HCT116 (cell line): ENCODE measurements at regions not wholly inside any gene's neighbourhood (a gene's known extent, or its start where the extent isn't known, plus 50 kb on each side); places are given as distances from the start of the nearest gene placed in this dataset.

Source experiments
- ATAC-seq: fragments of 200-7000 bp; cut with Tn5 transposase; 2 replicates; pipeline ENCODE4 v1.9.1; 2020; ENCODE audit warnings: mild to moderate bottlenecking, moderate library complexity
- BruUV-seq: library from RNA; stranded (reverse); fragments of 400-500 nt; replicated peaks from 2 replicates; lab custom pipeline; 2021; lab: Mats Ljungman, UMichigan
- CTCF ChIA-PET: fragments of 300-600 bp; sonication (Branson Sonifier 250); formaldehyde crosslinking; loops from one replicate; lab custom pipeline; 2021; ENCODE audit warnings: antibody characterized with exemption; lab: Charles Lee
- POLR2A ChIA-PET: fragments of 300-600, 350-600 bp; sonication (Branson Sonifier 250); formaldehyde crosslinking; loops from one replicate; lab custom pipeline; 2021; ENCODE audit warnings: antibody characterized with exemption; lab: Charles Lee
- RAD21 ChIA-PET, 2 experiments: fragments of 300-600 bp; sonication (Branson Sonifier 250); formaldehyde crosslinking; loops; one replicate each; lab custom pipeline; 2023; ENCODE audit warnings: low total read pairs in 2 of 2; ENCODE audit not compliant: uncharacterized antibody in 2 of 2, unreplicated experiment in 2 of 2, low non-redundant PET in 1 of 2; lab: Charles Lee
- DNase-seq: peaks from one replicate; pipeline ENCODE4 v3.0.0-alpha.2; 2010; ENCODE audit warnings: low read depth, low spot score
- H2AFZ ChIP-seq: fragments of 200-600 bp; shearing (Covaris generic), sonication (generic); 2 replicates; pipeline ENCODE4 v1.6.1; 2017; ENCODE audit warnings: low read depth, mixed run types, mixed read lengths, antibody characterized with exemption, low read length; ENCODE audit not compliant: poor library complexity, severe bottlenecking
- H3K27ac ChIP-seq: 2 replicates; pipeline ENCODE4 v1.5.1; 2012; ENCODE audit warnings: low read depth, low read length
- H3K27me3 ChIP-seq: fragments of 200-600 bp; sonication (generic); 2 replicates; pipeline ENCODE4 v1.6.1; 2016; ENCODE audit warnings: mixed run types, low read length, mixed read lengths; ENCODE audit not compliant: insufficient read depth
- H3K36me3 ChIP-seq, 2 experiments: fragments of 200-500 bp in 1 of 2; fragments of 200-600 bp in 1 of 2; sonication (Bioruptor generic) in 1 of 2; sonication (generic) in 1 of 2; 2 replicates each; pipeline versions ENCODE4 v1.5.1 to v1.6.1; 2014 to 2016; ENCODE audit warnings: low read length in 2 of 2, inconsistent platforms in 1 of 2, mixed read lengths in 1 of 2, mixed run types in 1 of 2; ENCODE audit not compliant: insufficient read depth in 2 of 2, control insufficient read depth in 1 of 2
- H3K4me1 ChIP-seq, 2 experiments: fragments of 200-600 bp in 1 of 2; sonication (generic) in 1 of 2; 2 replicates each; pipeline versions ENCODE4 v1.5.1 to v1.6.1; 2012 to 2017; ENCODE audit warnings: low read length in 2 of 2, inconsistent platforms in 1 of 2, mild to moderate bottlenecking in 1 of 2, mixed read lengths in 1 of 2, mixed run types in 1 of 2, moderate library complexity in 1 of 2; ENCODE audit not compliant: insufficient read depth in 2 of 2, control insufficient read depth in 1 of 2
- H3K4me2 ChIP-seq: fragments of 200-600 bp; sonication (generic); 2 replicates; pipeline ENCODE4 v1.6.1; 2017; ENCODE audit warnings: mixed run types, low read length, mixed read lengths
- H3K4me3 ChIP-seq, 2 experiments: fragments of 200-600 bp in 1 of 2; sonication (generic) in 1 of 2; replicated peaks in 1 of 2; 2 replicates each; pipeline ENCODE4 v1.5.1; 2011 to 2016; ENCODE audit warnings: low read length in 2 of 2, control low read depth in 1 of 2, low read depth in 1 of 2, mild to moderate bottlenecking in 1 of 2, mixed read lengths in 1 of 2, mixed run types in 1 of 2
- H3K79me2 ChIP-seq: fragments of 200-600 bp; sonication (generic); 2 replicates; pipeline ENCODE4 v1.6.1; 2017; ENCODE audit warnings: mild to moderate bottlenecking, mixed run types, low read length, moderate library complexity, mixed read lengths; ENCODE audit not compliant: insufficient read depth
- H3K9ac ChIP-seq: fragments of 200-600 bp; sonication (generic); 2 replicates; pipeline ENCODE4 v1.6.1; 2016; ENCODE audit warnings: low read length, mixed read lengths
- H3K9me2 ChIP-seq: fragments of 200-600 bp; sonication (generic), shearing (Covaris generic); 2 replicates; pipeline ENCODE4 v1.6.1; 2017; ENCODE audit warnings: mixed run types, mild to moderate bottlenecking, moderate library complexity; ENCODE audit not compliant: insufficient read depth
- H3K9me3 ChIP-seq, 2 experiments: fragments of 200-500 bp in 1 of 2; fragments of 200-600 bp in 1 of 2; sonication (Bioruptor generic) in 1 of 2; sonication (generic) in 1 of 2; 2 replicates each; pipeline ENCODE4 v1.6.1; 2014 to 2017; ENCODE audit warnings: low read length in 2 of 2, mixed read lengths in 2 of 2, inconsistent platforms in 1 of 2, low read depth in 1 of 2, mild to moderate bottlenecking in 1 of 2, mixed run types in 1 of 2, moderate library complexity in 1 of 2; ENCODE audit not compliant: control insufficient read depth in 1 of 2, insufficient read depth in 1 of 2
- H4K20me1 ChIP-seq: fragments of 200-600 bp; sonication (generic), shearing (Covaris generic); 2 replicates; pipeline ENCODE4 v1.6.1; 2017; ENCODE audit warnings: mixed run types, mild to moderate bottlenecking, moderate library complexity; ENCODE audit not compliant: insufficient read depth
- ATF3 ChIP-seq: IDR thresholded peaks from 2 replicates; pipeline ENCODE4 v1.6.1; 2012
- CBX3 ChIP-seq: IDR thresholded peaks from 2 replicates; pipeline ENCODE4 v1.6.1; 2012; ENCODE audit warnings: low read depth
- CEBPB ChIP-seq: IDR thresholded peaks from 2 replicates; pipeline ENCODE4 v1.6.1; 2012; ENCODE audit warnings: low read depth
- EGR1 ChIP-seq: IDR thresholded peaks from 2 replicates; pipeline ENCODE4 v1.6.1; 2012; ENCODE audit warnings: low read depth
- ELF1 ChIP-seq: IDR thresholded peaks from 2 replicates; pipeline ENCODE4 v1.6.1; 2012; ENCODE audit warnings: low read depth, borderline replicate concordance
- FOSL1 ChIP-seq: IDR thresholded peaks from 2 replicates; pipeline ENCODE4 v1.6.1; 2012; ENCODE audit warnings: low read depth
- JUND ChIP-seq: IDR thresholded peaks from 2 replicates; pipeline ENCODE4 v1.6.1; 2012
- MAX ChIP-seq: IDR thresholded peaks from 2 replicates; pipeline ENCODE4 v1.6.1; 2012
- POLR2AphosphoS5 ChIP-seq: IDR thresholded peaks from 2 replicates; pipeline ENCODE4 v1.6.1; 2011; ENCODE audit warnings: mild to moderate bottlenecking, low read depth, low read length, moderate library complexity
- RAD21 ChIP-seq: IDR thresholded peaks from 2 replicates; pipeline ENCODE4 v1.6.1; 2012; ENCODE audit warnings: low read depth, mild to moderate bottlenecking
- REST ChIP-seq: IDR thresholded peaks from 2 replicates; pipeline ENCODE4 v1.6.1; 2012; ENCODE audit warnings: low read depth
- SIN3A ChIP-seq: IDR thresholded peaks from 2 replicates; pipeline ENCODE4 v1.6.1; 2012; ENCODE audit warnings: low read depth
- SRF ChIP-seq: IDR thresholded peaks from 2 replicates; pipeline ENCODE4 v1.6.1; 2012; ENCODE audit warnings: low read depth
- YY1 ChIP-seq: IDR thresholded peaks from 2 replicates; pipeline ENCODE4 v1.6.1; 2011; ENCODE audit warnings: low read length, low read depth, moderate library complexity, mild to moderate bottlenecking; ENCODE audit not compliant: insufficient replicate concordance; ENCODE audit errors: extremely low read depth
- ZFX ChIP-seq: fragments of 450-650 bp; IDR thresholded peaks from 2 replicates; pipeline ENCODE4 v1.6.1; 2017
- ZNF274 ChIP-seq: fragments of 200-500 bp; sonication (Bioruptor generic); IDR thresholded peaks from 2 replicates; pipeline ENCODE4 v1.6.1; 2014; ENCODE audit warnings: mild to moderate bottlenecking, low read depth, low read length, inconsistent platforms
- intact Hi-C: fragments of 100-400 bp; cut with micrococcal nuclease; formaldehyde crosslinking; loops from 2 replicates; pipeline ENCODE4 v1.10.0; 2022

GRCh38 chr1:36741066-36741465 lies 258.4 kb upstream of the CSF3R start:
- intact Hi-C loops = no loop called here
- Histone ChIP-seq H3K4me3 (no peak overlapping the region), H3K27me3 (peaks cover 57% of the 10 kb centered on the region), H3K79me2 (no peaks in the 10 kb centered on the region), H3K9me2 (no peaks in the 10 kb centered on the region), H3K36me3 (no peaks in the 10 kb centered on the region), H4K20me1 (no peaks in the 10 kb centered on the region), H3K9me3 (no peaks in the 10 kb centered on the region), H3K9ac (no peak overlapping the region), H3K4me1 (no peaks in the 10 kb centered on the region), H2AFZ (no peak overlapping the region), H3K4me2 (no peak overlapping the region), H3K27ac (no peak overlapping the region)
- CTCF ChIA-PET = no interaction called here
- no peak for ATAC-seq
- RAD21 ChIA-PET = no interaction called here
- BruUV-seq = no TSS peak
- TF ChIP-seq ATF3 = no peak
- no peak for TF ChIP-seq POLR2AphosphoS5
- no peak for TF ChIP-seq MAX
- TF ChIP-seq CBX3 = no peak
- no peak for TF ChIP-seq ZFX
- TF ChIP-seq EGR1 = no peak
- no peak for TF ChIP-seq JUND
- TF ChIP-seq YY1 = no peak
- TF ChIP-seq RAD21 = no peak
- TF ChIP-seq SRF = no peak
- TF ChIP-seq SIN3A = no peak
- no peak for TF ChIP-seq CEBPB
- no peak for TF ChIP-seq FOSL1
- TF ChIP-seq ELF1 = no peak
- DNase-seq = no peak
- POLR2A ChIA-PET = no interaction called here

GRCh38 chr1:36740446-36740845 lies 257.7 kb upstream of the CSF3R start:
- ATAC-seq = no peak
- Histone ChIP-seq H3K79me2 (no peaks in the 10 kb centered on the region), H3K4me3 (no peak overlapping the region), H3K27me3 (peaks cover 54% of the 10 kb centered on the region), H3K27ac (no peak overlapping the region), H2AFZ (no peak overlapping the region)
- ChIA-PET POLR2A (no interaction called here), RAD21 (no interaction called here)
- intact Hi-C loops = no loop called here
- TF ChIP-seq REST = no peak
- no peak for TF ChIP-seq ZFX
- no peak for TF ChIP-seq FOSL1
- no peak for TF ChIP-seq RAD21
- no peak for TF ChIP-seq ZNF274
- TF ChIP-seq, all 23 proteins: peak for 0
- no peak for DNase-seq
- CTCF ChIA-PET = no interaction called here
- no peaks in the 10 kb centered on the region for H3K36me3 ChIP-seq
- BruUV-seq = no TSS peak
- no peaks in the 10 kb centered on the region for H3K9me3 ChIP-seq
- no peak overlapping the region for H3K9ac ChIP-seq
- no peaks in the 10 kb centered on the region for H3K4me1 ChIP-seq
- H4K20me1 ChIP-seq = no peaks in the 10 kb centered on the region
- no peak overlapping the region for H3K4me2 ChIP-seq
- no peaks in the 10 kb centered on the region for H3K9me2 ChIP-seq
